SK-N-SH (cell line): ENCODE measurements at regions not wholly inside any gene's neighbourhood (a gene's known extent, or its start where the extent isn't known, plus 50 kb on each side); places are given as distances from the start of the nearest gene placed in this dataset.
"Not testable (repeated sequence)": the region's sequence is repeated elsewhere in the genome, so short reads cannot be mapped to it uniquely, and the experiment has no call there.

ENCODE experiments used
- CTCF ChIA-PET: fragments of 300-600, 350-600 bp; formaldehyde crosslinking; extraction: SDS; loops from one replicate; lab custom pipeline; 2021; lab: Yijun Ruan, JAX
- POLR2A ChIA-PET: fragments of 350-600 bp; sonication (Branson Sonifier 250); formaldehyde crosslinking; extraction: SDS; loops from one replicate; lab custom pipeline; 2020; ENCODE audit warnings: antibody characterized with exemption, inconsistent platforms; lab: Yijun Ruan, JAX
- DNase-seq: peaks from one replicate; pipeline ENCODE4 v3.0.0; 2012
- H2AFZ ChIP-seq: fragments of 200-600 bp; sonication (generic); 2 replicates; pipeline ENCODE4 v1.8.1; 2016; ENCODE audit warnings: antibody characterized with exemption, mild to moderate bottlenecking, low read depth
- H3F3A ChIP-seq: fragments of 200-600 bp; sonication (generic); replicated peaks from 2 replicates; pipeline ENCODE3; 2016; ENCODE audit warnings: antibody characterized with exemption, mild to moderate bottlenecking; ENCODE audit not compliant: insufficient read depth
- H3K27ac ChIP-seq, 2 experiments: fragments of 200-500 bp in 1 of 2; fragments of 200-600 bp in 1 of 2; sonication (Bioruptor generic) in 1 of 2; sonication (generic), shearing (Covaris generic) in 1 of 2; 2 replicates each; pipeline versions ENCODE4 v1.5.1 to v1.6.1; 2014 to 2016; ENCODE audit warnings: low read depth in 2 of 2, inconsistent platforms in 1 of 2, low read length in 1 of 2, mild to moderate bottlenecking in 1 of 2, mixed read lengths in 1 of 2
- H3K27me3 ChIP-seq: fragments of 200-600 bp; sonication (generic), shearing (Covaris generic); 2 replicates; pipeline ENCODE4 v1.6.1; 2016; ENCODE audit warnings: mixed run types; ENCODE audit not compliant: insufficient read depth
- H3K36me3 ChIP-seq, 2 experiments: fragments of 200-500 bp in 1 of 2; fragments of 200-600 bp in 1 of 2; sonication (Bioruptor generic) in 1 of 2; sonication (generic) in 1 of 2; replicated peaks in 1 of 2; 2 replicates each; pipeline versions ENCODE3 to v1.5.1; 2014 to 2016; ENCODE audit warnings: low read length in 1 of 2, mild to moderate bottlenecking in 1 of 2; ENCODE audit not compliant: insufficient read depth in 2 of 2, control insufficient read depth in 1 of 2
- H3K4me1 ChIP-seq, 2 experiments: fragments of 200-500 bp in 1 of 2; fragments of 200-600 bp in 1 of 2; sonication (Bioruptor generic) in 1 of 2; sonication (generic), shearing (Covaris generic) in 1 of 2; 2 replicates each; pipeline versions ENCODE4 v1.5.1 to v1.6.1; 2014 to 2016; ENCODE audit warnings: low read depth in 1 of 2, low read length in 1 of 2, mixed run types in 1 of 2; ENCODE audit not compliant: insufficient read depth in 2 of 2, control insufficient read depth in 1 of 2
- H3K4me2 ChIP-seq: fragments of 200-600 bp; sonication (generic), shearing (Covaris generic); 2 replicates; pipeline ENCODE4 v1.6.1; 2017; ENCODE audit warnings: mixed run types
- H3K4me3 ChIP-seq, 2 experiments: fragments of 200-500 bp in 1 of 2; fragments of 200-600 bp in 1 of 2; sonication (Bioruptor generic) in 1 of 2; sonication (generic), shearing (Covaris generic) in 1 of 2; 2 replicates each; pipeline versions ENCODE4 v1.5.1 to v1.8.1; 2014 to 2016; ENCODE audit warnings: low read depth in 2 of 2, inconsistent platforms in 1 of 2, low read length in 1 of 2, mild to moderate bottlenecking in 1 of 2, mixed read lengths in 1 of 2, moderate library complexity in 1 of 2
- H3K79me2 ChIP-seq: fragments of 200-600 bp; sonication (generic); 2 replicates; pipeline ENCODE4 v1.8.1; 2017; ENCODE audit warnings: mild to moderate bottlenecking; ENCODE audit not compliant: insufficient read depth
- H3K9ac ChIP-seq: fragments of 200-600 bp; sonication (generic); 2 replicates; pipeline ENCODE4 v1.6.1; 2017; ENCODE audit warnings: mixed run types
- H3K9me2 ChIP-seq: fragments of 200-600 bp; sonication (generic); 2 replicates; pipeline ENCODE4 v1.6.1; 2017; ENCODE audit warnings: mixed run types
- H3K9me3 ChIP-seq: fragments of 200-600 bp; sonication (generic); 2 replicates; pipeline ENCODE4 v1.6.1; 2017; ENCODE audit warnings: mixed run types, mild to moderate bottlenecking, moderate library complexity
- H4K20me1 ChIP-seq: fragments of 200-600 bp; sonication (generic); 2 replicates; pipeline ENCODE4 v1.6.1; 2017; ENCODE audit warnings: mild to moderate bottlenecking, mixed run types; ENCODE audit not compliant: insufficient read depth
- EZH2phosphoT487 ChIP-seq: fragments of 200-600 bp; sonication (generic); IDR thresholded peaks from 2 replicates; pipeline ENCODE4 v1.6.1; 2017; ENCODE audit warnings: low read depth, mixed run types, mild to moderate bottlenecking, antibody characterized with exemption, moderate library complexity, borderline replicate concordance
- FOXM1 ChIP-seq: IDR thresholded peaks from 2 replicates; pipeline ENCODE4 v1.4.0; 2012; ENCODE audit warnings: low read depth, mild to moderate bottlenecking
- MAX ChIP-seq: IDR thresholded peaks from 2 replicates; pipeline ENCODE4 v1.4.0; 2012; ENCODE audit warnings: low read depth
- PBX3 ChIP-seq: IDR thresholded peaks from 2 replicates; pipeline ENCODE4; 2012
- USF1 ChIP-seq: IDR thresholded peaks from 2 replicates; pipeline ENCODE4 v1.4.0; 2012; ENCODE audit warnings: low read depth, borderline replicate concordance
- USF2 ChIP-seq: fragments of 150-350 bp; IDR thresholded peaks from 2 replicates; pipeline ENCODE4 v1.6.1; 2017; ENCODE audit warnings: antibody characterized with exemption, low read length, low read depth, borderline replicate concordance
- WGBS: methylation state at CpG from one replicate; pipeline ENCODE4 v1.1.6; 2017; ENCODE audit warnings: low lambda C conversion rate; 5-methylcytosine and 5-hydroxymethylcytosine counted together

GRCh38 chrX:22859642-22860041, 140.1 kb upstream of the DDX53 start:
- no peak overlapping the region for H3K27ac ChIP-seq
- POLR2A ChIA-PET, result no interaction called here
- no peaks in the 10 kb centered on the region for H3K27me3 ChIP-seq
- H3K4me2 ChIP-seq, result no peak overlapping the region
- no peaks in the 10 kb centered on the region for H4K20me1 ChIP-seq
- no peaks in the 10 kb centered on the region for H3K9me2 ChIP-seq
- H3K9me3 ChIP-seq, result no peaks in the 10 kb centered on the region
- no peaks in the 10 kb centered on the region for H3K36me3 ChIP-seq
- H3K4me1 ChIP-seq, result no peaks in the 10 kb centered on the region
- no peak for DNase-seq
- H3F3A ChIP-seq, result no peaks in the 10 kb centered on the region
- H3K9ac ChIP-seq, result no peak overlapping the region
- H3K79me2 ChIP-seq, result no peaks in the 10 kb centered on the region
- CTCF ChIA-PET, result no interaction called here
- H2AFZ ChIP-seq, result no peak overlapping the region
- TF ChIP-seq EZH2phosphoT487 (no peak), PBX3 (no peak), USF2 (no peak), MAX (no peak)
- TF ChIP-seq, all 33 proteins: peak for 0
- no peak overlapping the region for H3K4me3 ChIP-seq

GRCh38 chrX:22866801-22867200, 133.0 kb upstream of the DDX53 start:
- H3K9me2 ChIP-seq, H3K79me2 ChIP-seq, H3K4me2 ChIP-seq, POLR2A ChIA-PET, H3K4me1 ChIP-seq, H2AFZ ChIP-seq, DNase-seq, H3K36me3 ChIP-seq, H3F3A ChIP-seq, H3K27ac ChIP-seq, CTCF ChIA-PET, H3K4me3 ChIP-seq, H4K20me1 ChIP-seq, H3K27me3 ChIP-seq, H3K9ac ChIP-seq, H3K9me3 ChIP-seq: not testable (repeated sequence)
- 10% methylated on average over 4 of the region's 5 CpGs for WGBS

GRCh38 chrX:22882543-22882942, 117.2 kb upstream of the DDX53 start:
- DNase-seq, result no peak
- Histone ChIP-seq H3K27ac (no peak overlapping the region), H3K9ac (no peak overlapping the region), H3K9me3 (no peaks in the 10 kb centered on the region), H3K79me2 (no peaks in the 10 kb centered on the region), H3F3A (no peaks in the 10 kb centered on the region), H3K36me3 (no peaks in the 10 kb centered on the region), H3K27me3 (no peaks in the 10 kb centered on the region), H3K4me3 (no peak overlapping the region), H3K9me2 (no peaks in the 10 kb centered on the region), H3K4me1 (no peaks in the 10 kb centered on the region), H4K20me1 (no peaks in the 10 kb centered on the region), H2AFZ (no peak overlapping the region), H3K4me2 (no peak overlapping the region)
- POLR2A ChIA-PET, result no interaction called here
- WGBS, result 13% methylated on average over 2 of the region's 2 CpGs
- CTCF ChIA-PET, result no interaction called here
- no peak for TF ChIP-seq USF1
- TF ChIP-seq FOXM1, result no peak
- no peak for TF ChIP-seq USF2
